Nephron progenitor cell (in vitro differentiated cells): ENCODE measurements at regions not wholly inside any gene's neighbourhood (a gene's known extent, or its start where the extent isn't known, plus 50 kb on each side); places are given as distances from the start of the nearest gene placed in this dataset.
"Not testable (repeated sequence)": the region's sequence is repeated elsewhere in the genome, so short reads cannot be mapped to it uniquely, and the experiment has no call there.

Experiments used
- DNase-seq: peaks from one replicate; pipeline ENCODE4 v3.0.0; 2021
- H3K27ac Mint-ChIP-seq: 2 replicates; pipeline ENCODE4 v1.8.0; 2021; ENCODE audit warnings: mild to moderate bottlenecking, moderate library complexity, mixed read lengths
- H3K27me3 Mint-ChIP-seq: 2 replicates; pipeline ENCODE4 v1.8.0; 2021; ENCODE audit warnings: mild to moderate bottlenecking, low read depth, mixed read lengths; ENCODE audit not compliant: poor library complexity
- H3K36me3 Mint-ChIP-seq: 2 replicates; pipeline ENCODE4 v1.8.0; 2021; ENCODE audit warnings: low read depth, mixed read lengths
- H3K4me1 Mint-ChIP-seq: 2 replicates; pipeline ENCODE4 v1.8.0; 2021; ENCODE audit warnings: mixed read lengths
- H3K4me3 Mint-ChIP-seq: 2 replicates; pipeline ENCODE4 v1.8.0; 2021; ENCODE audit warnings: mild to moderate bottlenecking, moderate library complexity, mixed read lengths
- H3K9me3 Mint-ChIP-seq: 2 replicates; pipeline ENCODE4 v1.8.0; 2021; ENCODE audit warnings: mild to moderate bottlenecking, moderate library complexity, mixed read lengths
- TF ChIP-seq, protein P1 (sequence below): fragments of 200-600 bp; sonication (generic); IDR thresholded peaks from 2 replicates; pipeline ENCODE4 v1.5.0; 2021; ENCODE audit warnings: antibody characterized with exemption

DNA sequence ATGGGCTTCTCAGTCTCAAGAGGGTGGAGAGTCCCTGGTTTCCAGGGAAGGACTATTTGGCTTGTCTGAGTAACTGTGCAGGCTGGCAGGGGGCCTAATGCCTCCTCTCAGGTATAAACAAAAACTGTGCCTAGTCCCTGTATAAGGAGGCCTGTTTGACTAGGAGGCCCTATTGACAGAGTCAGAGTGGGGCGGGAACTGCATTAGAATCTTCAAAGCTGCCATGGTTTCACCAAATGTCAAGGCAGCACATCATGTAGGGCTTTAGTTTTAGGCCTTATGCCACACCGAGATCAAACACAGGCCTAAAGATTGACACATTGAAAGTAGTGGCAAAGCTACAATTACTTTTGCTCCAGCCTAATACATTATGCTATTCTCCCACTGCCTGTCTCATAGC is 611.5 kb upstream of the B3GAT1 start:
- Mint-ChIP-seq H3K4me1 (peaks cover 7% of the 10 kb centered on the region), H3K27ac (no peak overlapping the region), H3K4me3 (no peak overlapping the region), H3K27me3 (peaks cover 9% of the 10 kb centered on the region), H3K36me3 (no peaks in the 10 kb centered on the region), H3K9me3 (peaks cover 12% of the 10 kb centered on the region)
- TF ChIP-seq, protein P1, sequence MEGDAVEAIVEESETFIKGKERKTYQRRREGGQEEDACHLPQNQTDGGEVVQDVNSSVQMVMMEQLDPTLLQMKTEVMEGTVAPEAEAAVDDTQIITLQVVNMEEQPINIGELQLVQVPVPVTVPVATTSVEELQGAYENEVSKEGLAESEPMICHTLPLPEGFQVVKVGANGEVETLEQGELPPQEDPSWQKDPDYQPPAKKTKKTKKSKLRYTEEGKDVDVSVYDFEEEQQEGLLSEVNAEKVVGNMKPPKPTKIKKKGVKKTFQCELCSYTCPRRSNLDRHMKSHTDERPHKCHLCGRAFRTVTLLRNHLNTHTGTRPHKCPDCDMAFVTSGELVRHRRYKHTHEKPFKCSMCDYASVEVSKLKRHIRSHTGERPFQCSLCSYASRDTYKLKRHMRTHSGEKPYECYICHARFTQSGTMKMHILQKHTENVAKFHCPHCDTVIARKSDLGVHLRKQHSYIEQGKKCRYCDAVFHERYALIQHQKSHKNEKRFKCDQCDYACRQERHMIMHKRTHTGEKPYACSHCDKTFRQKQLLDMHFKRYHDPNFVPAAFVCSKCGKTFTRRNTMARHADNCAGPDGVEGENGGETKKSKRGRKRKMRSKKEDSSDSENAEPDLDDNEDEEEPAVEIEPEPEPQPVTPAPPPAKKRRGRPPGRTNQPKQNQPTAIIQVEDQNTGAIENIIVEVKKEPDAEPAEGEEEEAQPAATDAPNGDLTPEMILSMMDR = no peak
- no peak for DNase-seq

DNA sequence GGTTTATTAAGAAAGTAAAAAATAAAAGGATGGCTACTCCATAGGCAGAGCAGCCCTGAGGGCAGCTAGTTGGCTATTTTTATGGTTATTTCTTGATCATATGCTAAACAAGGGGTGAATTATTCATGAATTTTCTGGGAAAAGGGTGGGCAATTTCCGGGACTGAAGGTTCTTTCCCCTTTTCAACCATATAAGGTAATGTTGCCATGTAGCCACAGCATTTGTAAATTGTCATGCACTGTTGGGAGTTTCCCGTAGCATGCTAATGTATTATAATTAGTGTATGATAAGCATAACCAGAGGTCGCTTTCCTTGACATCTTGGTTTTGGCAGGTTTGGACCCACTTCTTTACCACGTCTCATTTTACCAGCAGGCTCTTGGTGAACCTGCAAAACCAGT is 610.4 kb upstream of the B3GAT1 start:
- no peaks in the 10 kb centered on the region for H3K36me3 Mint-ChIP-seq
- H3K27me3 Mint-ChIP-seq = peaks cover 9% of the 10 kb centered on the region
- DNase-seq = no peak
- TF ChIP-seq, protein P1 = no peak
- H3K9me3 Mint-ChIP-seq = peaks cover 16% of the 10 kb centered on the region
- H3K27ac Mint-ChIP-seq = no peak overlapping the region
- peaks cover 7% of the 10 kb centered on the region for H3K4me1 Mint-ChIP-seq
- no peak overlapping the region for H3K4me3 Mint-ChIP-seq

DNA sequence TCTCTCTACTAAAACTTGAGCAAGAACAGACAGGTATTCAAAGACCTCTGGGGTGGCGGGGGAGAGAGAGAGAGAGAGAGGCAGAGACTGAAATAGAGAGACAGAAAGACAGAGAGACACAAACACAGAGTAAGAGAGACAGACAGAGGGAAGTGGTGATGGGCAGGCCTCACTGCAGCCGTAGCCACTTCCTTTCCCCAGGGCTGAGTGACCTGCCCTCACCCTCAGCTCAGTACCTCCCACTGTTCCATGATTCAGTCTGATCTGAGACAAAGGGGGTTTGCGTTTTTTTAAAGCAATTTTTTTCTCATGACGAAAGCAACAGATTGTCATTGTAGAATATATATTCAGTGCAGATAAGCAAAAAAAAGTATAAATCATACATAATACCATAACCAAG is 607.9 kb upstream of the B3GAT1 start:
- Mint-ChIP-seq H3K4me3 (no peak overlapping the region), H3K36me3 (no peaks in the 10 kb centered on the region), H3K27ac (peak overlapping the region; percentile 8), H3K4me1 (peaks cover 7% of the 10 kb centered on the region), H3K27me3 (peaks cover 6% of the 10 kb centered on the region), H3K9me3 (peaks cover 16% of the 10 kb centered on the region)
- TF ChIP-seq, protein P1 = no peak
- no peak for DNase-seq

DNA sequence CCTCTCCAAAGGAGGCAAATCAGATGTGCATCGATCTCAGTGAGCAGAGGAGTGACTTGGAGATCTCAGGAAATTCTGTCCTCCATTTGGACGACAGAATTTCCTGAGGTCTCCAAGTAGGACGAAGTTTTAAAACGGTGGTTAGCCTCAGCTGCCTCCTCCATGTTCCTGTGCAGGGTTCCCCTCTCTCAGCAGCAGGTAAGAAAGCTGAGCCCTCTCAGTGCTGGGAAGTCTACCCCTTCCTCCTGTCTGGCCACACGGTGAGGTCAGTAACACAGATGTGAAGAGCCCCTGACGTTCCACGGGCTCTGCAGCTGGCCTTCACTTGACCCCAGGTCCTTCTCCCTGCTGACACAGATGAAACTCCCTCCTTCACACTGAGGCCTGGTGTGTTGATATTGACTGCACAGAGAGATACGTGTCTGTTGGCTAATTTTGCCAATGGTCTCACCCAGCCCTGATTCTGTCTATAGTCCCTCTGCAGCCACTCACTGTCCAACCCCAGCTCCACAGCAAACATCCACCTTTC is 607.4 kb upstream of the B3GAT1 start:
- no peaks in the 10 kb centered on the region for H3K36me3 Mint-ChIP-seq
- H3K27ac Mint-ChIP-seq = peak overlapping the region; percentile 8
- H3K27me3 Mint-ChIP-seq = peaks cover 10% of the 10 kb centered on the region
- TF ChIP-seq, protein P1 = no peak
- peaks cover 7% of the 10 kb centered on the region for H3K4me1 Mint-ChIP-seq
- no peak for DNase-seq
- H3K4me3 Mint-ChIP-seq = no peak overlapping the region
- H3K9me3 Mint-ChIP-seq = peaks cover 16% of the 10 kb centered on the region

DNA sequence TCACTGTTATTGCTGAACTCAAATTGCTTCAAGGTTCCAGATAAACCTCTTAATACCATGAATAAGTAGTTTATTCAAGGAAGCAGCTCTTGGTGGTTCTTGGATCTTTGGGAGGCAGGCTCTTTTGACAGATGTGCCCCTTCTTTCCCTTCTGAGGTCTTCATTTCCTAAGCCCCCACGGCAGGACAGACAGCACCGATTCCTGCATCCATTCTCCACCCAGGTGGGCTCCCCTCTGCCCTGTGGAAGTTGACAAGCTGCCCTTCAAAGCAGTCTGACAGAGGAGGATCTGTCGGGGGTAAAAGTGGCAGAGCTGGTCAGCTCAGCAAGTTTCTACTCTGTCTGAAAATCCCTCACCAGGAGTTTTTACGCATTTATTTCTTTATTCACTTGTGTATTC is 605.3 kb upstream of the B3GAT1 start:
- peaks cover 26% of the 10 kb centered on the region for H3K9me3 Mint-ChIP-seq
- H3K4me1 Mint-ChIP-seq = peaks cover 7% of the 10 kb centered on the region
- no peak overlapping the region for H3K4me3 Mint-ChIP-seq
- H3K36me3 Mint-ChIP-seq = peaks cover 8% of the 10 kb centered on the region
- peaks cover 22% of the 10 kb centered on the region for H3K27me3 Mint-ChIP-seq
- TF ChIP-seq, protein P1 = no peak
- no peak for DNase-seq
- no peak overlapping the region for H3K27ac Mint-ChIP-seq

DNA sequence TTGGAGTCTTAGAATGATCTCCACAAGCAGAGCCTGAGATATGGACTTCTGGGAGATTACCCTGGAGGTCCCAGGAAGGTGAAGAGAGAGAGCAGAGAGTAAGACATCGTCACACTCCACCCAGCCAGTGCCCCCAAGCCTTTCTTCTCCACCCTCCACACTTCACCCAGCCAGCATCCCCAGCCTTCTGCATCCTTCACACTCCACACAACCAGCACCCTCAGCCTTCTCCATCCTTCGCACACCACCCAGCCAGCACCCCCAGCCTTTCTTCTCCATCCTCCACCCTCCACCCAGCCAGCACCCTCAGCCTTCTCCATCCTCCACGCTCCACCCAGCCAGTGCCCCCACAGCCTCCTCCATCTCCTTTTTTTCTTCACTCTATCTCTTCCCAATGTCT is 603.9 kb upstream of the B3GAT1 start:
- H3K36me3 Mint-ChIP-seq = peaks cover 8% of the 10 kb centered on the region
- DNase-seq = no peak
- H3K27me3 Mint-ChIP-seq = peaks cover 22% of the 10 kb centered on the region
- H3K4me1 Mint-ChIP-seq = peaks cover 7% of the 10 kb centered on the region
- H3K9me3 Mint-ChIP-seq = peaks cover 33% of the 10 kb centered on the region
- no peak overlapping the region for H3K4me3 Mint-ChIP-seq
- H3K27ac Mint-ChIP-seq = no peak overlapping the region
- TF ChIP-seq, protein P1 = no peak

DNA sequence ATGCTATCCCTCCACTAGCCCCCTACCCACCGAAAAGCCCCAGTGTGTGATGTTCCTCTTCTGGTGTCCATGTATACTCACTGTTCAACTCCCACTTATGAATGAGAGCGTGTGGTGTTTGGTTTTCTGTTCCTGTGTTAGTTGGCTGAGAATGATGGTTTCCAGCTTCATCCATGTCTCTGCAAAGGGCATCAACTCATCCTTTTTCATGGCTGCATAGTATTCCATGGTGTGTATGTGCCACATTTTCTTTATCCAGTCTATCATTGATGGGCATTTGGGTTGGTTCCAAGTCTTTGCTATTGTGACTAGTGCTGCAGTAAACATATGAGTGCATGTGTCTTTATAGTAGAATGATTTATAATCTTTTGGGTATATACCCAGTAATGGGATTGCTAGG is 599.3 kb upstream of the B3GAT1 start:
- not testable (repeated sequence) for H3K36me3 Mint-ChIP-seq, H3K27ac Mint-ChIP-seq, H3K4me3 Mint-ChIP-seq, DNase-seq
- peaks cover 17% of the 10 kb centered on the region for H3K9me3 Mint-ChIP-seq
- peaks cover 19% of the 10 kb centered on the region for H3K27me3 Mint-ChIP-seq
- H3K4me1 Mint-ChIP-seq = peaks cover 22% of the 10 kb centered on the region
